RKO (cell line): ENCODE measurements at regions not wholly inside any gene's neighbourhood (a gene's known extent, or its start where the extent isn't known, plus 50 kb on each side); places are given as distances from the start of the nearest gene placed in this dataset.
"Not testable (repeated sequence)": the region's sequence is repeated elsewhere in the genome, so short reads cannot be mapped to it uniquely, and the experiment has no call there.

Experiments
- DNase-seq: peaks from one replicate; pipeline ENCODE4 v3.0.0-alpha.2; 2016; ENCODE audit warnings: low spot score

GRCh38 chr1:224061436-224061835 lies 52.5 kb upstream of the FBXO28 start:
- DNase-seq, result no peak

GRCh38 chr1:224059897-224060427 lies 53.9 kb upstream of the FBXO28 start:
- DNase-seq, result no peak

- peak; percentile 77 for DNase-seq
Observed at GRCh38 chr1:224058303-224058702, 55.6 kb upstream of the FBXO28 start.

- DNase-seq, result no peak
Observed at GRCh38 chr1:224057461-224058199, 56.3 kb upstream of the FBXO28 start.

GRCh38 chr1:224054611-224055010 lies 59.3 kb upstream of the FBXO28 start:
- no peak for DNase-seq

- DNase-seq, result no peak
Observed at GRCh38 chr1:224054012-224054411, 59.9 kb upstream of the FBXO28 start.

GRCh38 chr1:224053456-224053855 lies 60.5 kb upstream of the FBXO28 start:
- no peak for DNase-seq

GRCh38 chr1:224052772-224053171 lies 61.1 kb upstream of the FBXO28 start:
- DNase-seq, result peak; percentile 92

GRCh38 chr1:224051782-224052181 lies 62.1 kb upstream of the FBXO28 start:
- DNase-seq, result not testable (repeated sequence)

- DNase-seq, result no peak
Observed at GRCh38 chr1:224051086-224051406, 62.9 kb upstream of the FBXO28 start.

- DNase-seq, result no peak
Observed at GRCh38 chr1:224047538-224047937, 66.4 kb upstream of the FBXO28 start.

- no peak for DNase-seq
Observed at GRCh38 chr1:224045556-224045955, 68.4 kb upstream of the FBXO28 start.

GRCh38 chr1:224044420-224044819 lies 69.5 kb upstream of the FBXO28 start:
- no peak for DNase-seq

GRCh38 chr1:224042557-224043118 lies 71.3 kb upstream of the FBXO28 start:
- DNase-seq, result no peak

- DNase-seq, result no peak
Observed at GRCh38 chr1:224041032-224041431, 72.9 kb upstream of the FBXO28 start.

GRCh38 chr1:224040423-224040822 lies 73.5 kb upstream of the FBXO28 start:
- DNase-seq, result not testable (repeated sequence)

- not testable (repeated sequence) for DNase-seq
Observed at GRCh38 chr1:224040006-224040405, 73.9 kb upstream of the FBXO28 start.

- DNase-seq, result not testable (repeated sequence)
Observed at GRCh38 chr1:224038832-224039231, 75.1 kb upstream of the FBXO28 start.

- DNase-seq, result not testable (repeated sequence)
Observed at GRCh38 chr1:224037362-224037761, 76.5 kb upstream of the FBXO28 start.

GRCh38 chr1:224032608-224033276 lies 81.2 kb upstream of the FBXO28 start:
- DNase-seq, result not testable (repeated sequence)

GRCh38 chr1:224031986-224032385 lies 81.9 kb upstream of the FBXO28 start:
- not testable (repeated sequence) for DNase-seq

- DNase-seq, result not testable (repeated sequence)
Observed at GRCh38 chr1:224030257-224030656, 83.7 kb upstream of the FBXO28 start.
